WTC11 (cell line): ENCODE measurements at regions not wholly inside any gene's neighbourhood (a gene's known extent, or its start where the extent isn't known, plus 50 kb on each side); places are given as distances from the start of the nearest gene placed in this dataset.

Source experiments
- ATAC-seq: fragments of 200-7000 bp; cut with Tn5 transposase; 2 replicates; pipeline ENCODE4 v1.10.0; 2021; ENCODE audit warnings: mild to moderate bottlenecking, moderate library complexity
- CTCF ChIA-PET: fragments of 300-600 bp; sonication (Branson Sonifier 250); formaldehyde crosslinking; loops from one replicate; lab custom pipeline; 2021; ENCODE audit warnings: antibody characterized with exemption; lab: Charles Lee
- POLR2A ChIA-PET: fragments of 350-600 bp; sonication (Branson Sonifier 250); formaldehyde crosslinking; loops from one replicate; lab custom pipeline; 2021; ENCODE audit warnings: antibody characterized with exemption; lab: Charles Lee
- DNase-seq: peaks from one replicate; pipeline ENCODE4 v3.0.0; 2021; ENCODE audit warnings: low spot score
- H3K27ac Mint-ChIP-seq: 2 replicates; pipeline ENCODE4 v1.8.0; 2021; ENCODE audit warnings: mixed read lengths
- H3K27me3 Mint-ChIP-seq: 2 replicates; pipeline ENCODE4 v1.8.0; 2021; ENCODE audit warnings: low read depth, mild to moderate bottlenecking, moderate library complexity, mixed read lengths
- H3K36me3 Mint-ChIP-seq: 2 replicates; pipeline ENCODE4 v1.8.0; 2021; ENCODE audit warnings: mixed read lengths
- H3K4me1 Mint-ChIP-seq: 2 replicates; pipeline ENCODE4 v1.8.0; 2022; ENCODE audit warnings: mixed read lengths
- H3K4me3 Mint-ChIP-seq: 2 replicates; pipeline ENCODE4 v1.8.0; 2021; ENCODE audit warnings: mild to moderate bottlenecking, moderate library complexity, mixed read lengths
- H3K9me3 Mint-ChIP-seq: 2 replicates; pipeline ENCODE4 v1.8.0; 2021; ENCODE audit warnings: mixed read lengths
- CREB1 ChIP-seq: sonication (generic); formaldehyde crosslinking; IDR thresholded peaks from 2 replicates; pipeline ENCODE4 v1.8.0; 2023; ENCODE audit warnings: mild to moderate bottlenecking, missing genetic modification reagents
- CREM ChIP-seq: sonication (generic); formaldehyde crosslinking; IDR thresholded peaks from 2 replicates; pipeline ENCODE4 v1.8.1; 2022; ENCODE audit warnings: mild to moderate bottlenecking, missing genetic modification reagents, moderate library complexity
- ESRRA ChIP-seq: sonication (generic); formaldehyde crosslinking; IDR thresholded peaks from 2 replicates; pipeline ENCODE4 v1.8.1; 2022; ENCODE audit warnings: mild to moderate bottlenecking, missing genetic modification reagents, borderline replicate concordance
- ETV6 ChIP-seq: sonication (generic); formaldehyde crosslinking; IDR thresholded peaks from 2 replicates; pipeline ENCODE4 v1.8.1; 2022; ENCODE audit warnings: mild to moderate bottlenecking, missing genetic modification reagents
- FOXJ3 ChIP-seq: sonication (generic); formaldehyde crosslinking; IDR thresholded peaks from 2 replicates; pipeline ENCODE4 v1.9.0; 2021; ENCODE audit warnings: missing genetic modification reagents, mild to moderate bottlenecking, borderline replicate concordance
- FOXK1 ChIP-seq: sonication (generic); formaldehyde crosslinking; IDR thresholded peaks from 2 replicates; pipeline ENCODE4 v1.8.0; 2022; ENCODE audit warnings: mild to moderate bottlenecking, moderate library complexity, missing genetic modification reagents
- FOXP1 ChIP-seq: sonication (generic); formaldehyde crosslinking; IDR thresholded peaks from 2 replicates; pipeline ENCODE4 v1.8.0; 2022; ENCODE audit warnings: missing genetic modification reagents, mild to moderate bottlenecking, moderate library complexity, borderline replicate concordance
- JAZF1 ChIP-seq: fragments of 250-450 bp; sonication (Bioruptor Pico); IDR thresholded peaks from 2 replicates; pipeline ENCODE4 v1.9.0; 2021; ENCODE audit warnings: moderate library complexity, mild to moderate bottlenecking, inconsistent platforms
- KAT7 ChIP-seq: sonication (generic); formaldehyde crosslinking; IDR thresholded peaks from 2 replicates; pipeline ENCODE4 v1.8.1; 2023; ENCODE audit warnings: missing genetic modification reagents, mild to moderate bottlenecking, borderline replicate concordance
- NR1H2 ChIP-seq: sonication (generic); formaldehyde crosslinking; IDR thresholded peaks from 2 replicates; pipeline ENCODE4 v1.9.0; 2021; ENCODE audit warnings: mild to moderate bottlenecking, moderate library complexity, missing genetic modification reagents
- NR3C1 ChIP-seq: sonication (generic); formaldehyde crosslinking; conservative IDR thresholded peaks from 2 replicates; pipeline ENCODE4 v1.8.1; 2023; ENCODE audit warnings: low read depth, mild to moderate bottlenecking, missing genetic modification reagents
- PRRX2 ChIP-seq: fragments of 250-450 bp; sonication (Bioruptor Pico); IDR thresholded peaks from 2 replicates; pipeline ENCODE4 v1.8.0; 2021; ENCODE audit warnings: mild to moderate bottlenecking
- RELA ChIP-seq: sonication (generic); formaldehyde crosslinking; IDR thresholded peaks from 2 replicates; pipeline ENCODE4 v1.8.1; 2022; ENCODE audit warnings: missing genetic modification reagents, mild to moderate bottlenecking, borderline replicate concordance
- SMAD4 ChIP-seq: sonication (generic); formaldehyde crosslinking; IDR thresholded peaks from 2 replicates; pipeline ENCODE4 v1.8.0; 2022; ENCODE audit warnings: mild to moderate bottlenecking, missing genetic modification reagents
- SOX15 ChIP-seq: fragments of 250-450 bp; sonication (Bioruptor Pico); IDR thresholded peaks from 2 replicates; pipeline ENCODE4 v1.9.0; 2021; ENCODE audit warnings: mild to moderate bottlenecking
- TCF7 ChIP-seq: sonication (generic); formaldehyde crosslinking; IDR thresholded peaks from 2 replicates; pipeline ENCODE4 v1.8.0; 2022; ENCODE audit warnings: mild to moderate bottlenecking, low read depth, missing genetic modification reagents, moderate library complexity
- TEAD4 ChIP-seq: sonication (generic); formaldehyde crosslinking; IDR thresholded peaks from 2 replicates; pipeline ENCODE4 v1.8.0; 2022; ENCODE audit warnings: mild to moderate bottlenecking, missing genetic modification reagents
- ZNF138 ChIP-seq: sonication (generic); formaldehyde crosslinking; conservative IDR thresholded peaks from 2 replicates; pipeline ENCODE4 v1.8.1; 2022; ENCODE audit warnings: mild to moderate bottlenecking, moderate library complexity, missing genetic modification reagents
- ZNF219 ChIP-seq: sonication (generic); formaldehyde crosslinking; IDR thresholded peaks from 2 replicates; pipeline ENCODE4 v1.8.0; 2023; ENCODE audit warnings: missing genetic modification reagents, mild to moderate bottlenecking, borderline replicate concordance
- ZNF317 ChIP-seq: sonication (generic); formaldehyde crosslinking; IDR thresholded peaks from 2 replicates; pipeline ENCODE4 v1.8.1; 2023; ENCODE audit warnings: low read depth, mild to moderate bottlenecking, moderate library complexity, missing genetic modification reagents, borderline replicate concordance
- ZNF423 ChIP-seq: fragments of 250-450 bp; sonication (Bioruptor Pico); IDR thresholded peaks from 2 replicates; pipeline ENCODE4 v2.1.2; 2022; ENCODE audit warnings: mild to moderate bottlenecking, moderate library complexity
- TF ChIP-seq, protein P1 (sequence below): sonication (generic); formaldehyde crosslinking; IDR thresholded peaks from 2 replicates; pipeline ENCODE4 v1.8.1; 2023; ENCODE audit warnings: mild to moderate bottlenecking, missing genetic modification reagents, moderate library complexity
- TF ChIP-seq, protein P2 (sequence below): fragments of 250-450 bp; sonication (Bioruptor Pico); IDR thresholded peaks from 2 replicates; pipeline ENCODE4 v1.8.0; 2021; ENCODE audit warnings: mild to moderate bottlenecking
- TF ChIP-seq, protein P3 (sequence below): sonication (generic); formaldehyde crosslinking; IDR thresholded peaks from 2 replicates; pipeline ENCODE4 v1.8.0; 2023; ENCODE audit warnings: missing genetic modification reagents
- TF ChIP-seq, protein P4 (sequence below): sonication (generic); formaldehyde crosslinking; IDR thresholded peaks from 2 replicates; pipeline ENCODE4 v1.8.0; 2023; ENCODE audit warnings: mild to moderate bottlenecking, missing genetic modification reagents
- TF ChIP-seq, protein P5 (sequence below): sonication (generic); formaldehyde crosslinking; conservative IDR thresholded peaks from 2 replicates; pipeline ENCODE4 v1.8.1; 2022; ENCODE audit warnings: mild to moderate bottlenecking, missing genetic modification reagents
- TF ChIP-seq, protein P6 (sequence below): sonication (generic); formaldehyde crosslinking; IDR thresholded peaks from 2 replicates; pipeline ENCODE4 v1.8.1; 2022; ENCODE audit warnings: low read depth, mild to moderate bottlenecking, moderate library complexity, missing genetic modification reagents, borderline replicate concordance
- TF ChIP-seq, protein P7 (sequence below): fragments of 250-450 bp; sonication (Bioruptor Pico); IDR thresholded peaks from 2 replicates; pipeline ENCODE4 v1.9.0; 2021; ENCODE audit warnings: mild to moderate bottlenecking

DNA sequence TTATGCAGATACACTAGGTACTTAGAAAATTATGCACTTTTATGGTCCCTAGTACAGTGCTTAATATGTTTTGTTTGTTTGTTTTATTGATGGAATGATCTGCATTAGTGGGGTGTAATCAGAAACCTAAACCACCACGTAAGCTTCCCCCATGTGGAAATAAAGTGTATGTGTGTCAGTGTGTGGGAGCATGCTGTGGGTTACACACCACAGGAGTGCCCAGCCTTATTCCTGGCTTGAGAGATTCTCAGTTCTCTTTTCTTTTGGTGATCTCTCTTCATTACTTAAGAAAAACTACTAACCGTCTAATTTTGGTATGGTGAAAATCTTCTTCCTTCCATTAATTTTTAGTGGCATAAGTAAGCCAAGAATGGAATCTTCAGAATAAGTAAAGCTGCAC, 398.6 kb downstream of the DCDC2C start:
- Mint-ChIP-seq H3K4me1 (no peaks in the 10 kb centered on the region), H3K27ac (no peak overlapping the region), H3K36me3 (peaks cover 74% of the 10 kb centered on the region), H3K9me3 (peaks cover 86% of the 10 kb centered on the region), H3K4me3 (no peak overlapping the region), H3K27me3 (peaks cover 5% of the 10 kb centered on the region)
- DNase-seq = no peak
- TF ChIP-seq, protein P1, sequence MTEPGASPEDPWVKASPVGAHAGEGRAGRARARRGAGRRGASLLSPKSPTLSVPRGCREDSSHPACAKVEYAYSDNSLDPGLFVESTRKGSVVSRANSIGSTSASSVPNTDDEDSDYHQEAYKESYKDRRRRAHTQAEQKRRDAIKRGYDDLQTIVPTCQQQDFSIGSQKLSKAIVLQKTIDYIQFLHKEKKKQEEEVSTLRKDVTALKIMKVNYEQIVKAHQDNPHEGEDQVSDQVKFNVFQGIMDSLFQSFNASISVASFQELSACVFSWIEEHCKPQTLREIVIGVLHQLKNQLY = no peak
- no peak for TF ChIP-seq FOXP1
- TF ChIP-seq, protein P2, sequence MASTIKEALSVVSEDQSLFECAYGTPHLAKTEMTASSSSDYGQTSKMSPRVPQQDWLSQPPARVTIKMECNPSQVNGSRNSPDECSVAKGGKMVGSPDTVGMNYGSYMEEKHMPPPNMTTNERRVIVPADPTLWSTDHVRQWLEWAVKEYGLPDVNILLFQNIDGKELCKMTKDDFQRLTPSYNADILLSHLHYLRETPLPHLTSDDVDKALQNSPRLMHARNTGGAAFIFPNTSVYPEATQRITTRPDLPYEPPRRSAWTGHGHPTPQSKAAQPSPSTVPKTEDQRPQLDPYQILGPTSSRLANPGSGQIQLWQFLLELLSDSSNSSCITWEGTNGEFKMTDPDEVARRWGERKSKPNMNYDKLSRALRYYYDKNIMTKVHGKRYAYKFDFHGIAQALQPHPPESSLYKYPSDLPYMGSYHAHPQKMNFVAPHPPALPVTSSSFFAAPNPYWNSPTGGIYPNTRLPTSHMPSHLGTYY (CRISPR knock-in tag) = no peak
- TF ChIP-seq NR3C1 (CRISPR knock-in tag) = no peak
- TF ChIP-seq, protein P3, sequence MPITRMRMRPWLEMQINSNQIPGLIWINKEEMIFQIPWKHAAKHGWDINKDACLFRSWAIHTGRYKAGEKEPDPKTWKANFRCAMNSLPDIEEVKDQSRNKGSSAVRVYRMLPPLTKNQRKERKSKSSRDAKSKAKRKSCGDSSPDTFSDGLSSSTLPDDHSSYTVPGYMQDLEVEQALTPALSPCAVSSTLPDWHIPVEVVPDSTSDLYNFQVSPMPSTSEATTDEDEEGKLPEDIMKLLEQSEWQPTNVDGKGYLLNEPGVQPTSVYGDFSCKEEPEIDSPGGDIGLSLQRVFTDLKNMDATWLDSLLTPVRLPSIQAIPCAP (CRISPR knock-in tag) = no peak
- TF ChIP-seq CREB1 (CRISPR knock-in tag) = no peak
- no peak for TF ChIP-seq FOXJ3 (CRISPR knock-in tag)
- TF ChIP-seq RELA (CRISPR knock-in tag) = no peak
- no peak for TF ChIP-seq ETV6 (CRISPR knock-in tag)
- no peak for TF ChIP-seq ZNF138 (CRISPR knock-in tag)
- TF ChIP-seq, protein P4, sequence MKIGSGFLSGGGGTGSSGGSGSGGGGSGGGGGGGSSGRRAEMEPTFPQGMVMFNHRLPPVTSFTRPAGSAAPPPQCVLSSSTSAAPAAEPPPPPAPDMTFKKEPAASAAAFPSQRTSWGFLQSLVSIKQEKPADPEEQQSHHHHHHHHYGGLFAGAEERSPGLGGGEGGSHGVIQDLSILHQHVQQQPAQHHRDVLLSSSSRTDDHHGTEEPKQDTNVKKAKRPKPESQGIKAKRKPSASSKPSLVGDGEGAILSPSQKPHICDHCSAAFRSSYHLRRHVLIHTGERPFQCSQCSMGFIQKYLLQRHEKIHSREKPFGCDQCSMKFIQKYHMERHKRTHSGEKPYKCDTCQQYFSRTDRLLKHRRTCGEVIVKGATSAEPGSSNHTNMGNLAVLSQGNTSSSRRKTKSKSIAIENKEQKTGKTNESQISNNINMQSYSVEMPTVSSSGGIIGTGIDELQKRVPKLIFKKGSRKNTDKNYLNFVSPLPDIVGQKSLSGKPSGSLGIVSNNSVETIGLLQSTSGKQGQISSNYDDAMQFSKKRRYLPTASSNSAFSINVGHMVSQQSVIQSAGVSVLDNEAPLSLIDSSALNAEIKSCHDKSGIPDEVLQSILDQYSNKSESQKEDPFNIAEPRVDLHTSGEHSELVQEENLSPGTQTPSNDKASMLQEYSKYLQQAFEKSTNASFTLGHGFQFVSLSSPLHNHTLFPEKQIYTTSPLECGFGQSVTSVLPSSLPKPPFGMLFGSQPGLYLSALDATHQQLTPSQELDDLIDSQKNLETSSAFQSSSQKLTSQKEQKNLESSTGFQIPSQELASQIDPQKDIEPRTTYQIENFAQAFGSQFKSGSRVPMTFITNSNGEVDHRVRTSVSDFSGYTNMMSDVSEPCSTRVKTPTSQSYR (CRISPR knock-in tag) = no peak
- no peak for TF ChIP-seq CREM (CRISPR knock-in tag)
- no peak for TF ChIP-seq TCF7 (CRISPR knock-in tag)
- TF ChIP-seq, protein P5, sequence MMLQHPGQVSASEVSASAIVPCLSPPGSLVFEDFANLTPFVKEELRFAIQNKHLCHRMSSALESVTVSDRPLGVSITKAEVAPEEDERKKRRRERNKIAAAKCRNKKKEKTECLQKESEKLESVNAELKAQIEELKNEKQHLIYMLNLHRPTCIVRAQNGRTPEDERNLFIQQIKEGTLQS (CRISPR knock-in tag) = no peak
- no peak for TF ChIP-seq KAT7 (CRISPR knock-in tag)
- TF ChIP-seq FOXK1 (CRISPR knock-in tag) = no peak
- TF ChIP-seq, protein P6, sequence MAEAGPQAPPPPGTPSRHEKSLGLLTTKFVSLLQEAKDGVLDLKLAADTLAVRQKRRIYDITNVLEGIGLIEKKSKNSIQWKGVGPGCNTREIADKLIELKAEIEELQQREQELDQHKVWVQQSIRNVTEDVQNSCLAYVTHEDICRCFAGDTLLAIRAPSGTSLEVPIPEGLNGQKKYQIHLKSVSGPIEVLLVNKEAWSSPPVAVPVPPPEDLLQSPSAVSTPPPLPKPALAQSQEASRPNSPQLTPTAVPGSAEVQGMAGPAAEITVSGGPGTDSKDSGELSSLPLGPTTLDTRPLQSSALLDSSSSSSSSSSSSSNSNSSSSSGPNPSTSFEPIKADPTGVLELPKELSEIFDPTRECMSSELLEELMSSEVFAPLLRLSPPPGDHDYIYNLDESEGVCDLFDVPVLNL (CRISPR knock-in tag) = no peak
- TF ChIP-seq ZNF219 = no peak
- no peak for TF ChIP-seq SOX15
- TF ChIP-seq TEAD4 (CRISPR knock-in tag) = no peak
- ATAC-seq = no peak
- POLR2A ChIA-PET = no interaction called here
- CTCF ChIA-PET = no interaction called here

DNA sequence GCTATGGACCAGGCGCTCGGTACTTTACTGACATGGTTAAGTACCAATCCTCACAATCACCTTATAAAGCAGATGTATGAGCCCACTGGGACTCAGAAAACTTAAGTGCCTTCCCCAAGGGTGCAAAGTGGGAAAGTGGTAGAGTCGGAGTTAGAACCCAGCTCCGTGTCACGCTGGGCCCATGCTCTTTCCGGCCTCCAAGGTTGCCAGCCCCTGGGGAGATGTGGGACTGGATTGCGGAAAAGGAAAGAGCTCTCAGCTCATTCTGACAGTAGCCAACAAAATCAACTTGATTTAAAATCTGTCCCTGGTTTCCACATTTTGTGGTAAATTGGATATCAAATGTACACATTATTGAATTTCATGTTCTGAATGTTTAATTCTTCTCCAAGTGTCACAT, 403.8 kb downstream of the DCDC2C start:
- Mint-ChIP-seq H3K36me3 (peaks cover 48% of the 10 kb centered on the region), H3K27ac (no peak overlapping the region), H3K9me3 (peaks cover 54% of the 10 kb centered on the region), H3K4me1 (no peaks in the 10 kb centered on the region), H3K27me3 (peaks cover 6% of the 10 kb centered on the region; the same call in 1 of the 2 replicates), H3K4me3 (no peak overlapping the region)
- no peak for DNase-seq
- POLR2A ChIA-PET = no interaction called here
- ATAC-seq = no peak
- CTCF ChIA-PET = no interaction called here
- TF ChIP-seq, protein P7, sequence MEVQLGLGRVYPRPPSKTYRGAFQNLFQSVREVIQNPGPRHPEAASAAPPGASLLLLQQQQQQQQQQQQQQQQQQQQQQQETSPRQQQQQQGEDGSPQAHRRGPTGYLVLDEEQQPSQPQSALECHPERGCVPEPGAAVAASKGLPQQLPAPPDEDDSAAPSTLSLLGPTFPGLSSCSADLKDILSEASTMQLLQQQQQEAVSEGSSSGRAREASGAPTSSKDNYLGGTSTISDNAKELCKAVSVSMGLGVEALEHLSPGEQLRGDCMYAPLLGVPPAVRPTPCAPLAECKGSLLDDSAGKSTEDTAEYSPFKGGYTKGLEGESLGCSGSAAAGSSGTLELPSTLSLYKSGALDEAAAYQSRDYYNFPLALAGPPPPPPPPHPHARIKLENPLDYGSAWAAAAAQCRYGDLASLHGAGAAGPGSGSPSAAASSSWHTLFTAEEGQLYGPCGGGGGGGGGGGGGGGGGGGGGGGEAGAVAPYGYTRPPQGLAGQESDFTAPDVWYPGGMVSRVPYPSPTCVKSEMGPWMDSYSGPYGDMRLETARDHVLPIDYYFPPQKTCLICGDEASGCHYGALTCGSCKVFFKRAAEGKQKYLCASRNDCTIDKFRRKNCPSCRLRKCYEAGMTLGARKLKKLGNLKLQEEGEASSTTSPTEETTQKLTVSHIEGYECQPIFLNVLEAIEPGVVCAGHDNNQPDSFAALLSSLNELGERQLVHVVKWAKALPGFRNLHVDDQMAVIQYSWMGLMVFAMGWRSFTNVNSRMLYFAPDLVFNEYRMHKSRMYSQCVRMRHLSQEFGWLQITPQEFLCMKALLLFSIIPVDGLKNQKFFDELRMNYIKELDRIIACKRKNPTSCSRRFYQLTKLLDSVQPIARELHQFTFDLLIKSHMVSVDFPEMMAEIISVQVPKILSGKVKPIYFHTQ (CRISPR knock-in tag) = no peak
- TF ChIP-seq ZNF423 (CRISPR knock-in tag) (no peak), SMAD4 (CRISPR knock-in tag) (no peak), KAT7 (CRISPR knock-in tag) (no peak), JAZF1 (CRISPR knock-in tag) (no peak), PRRX2 (no peak), ESRRA (CRISPR knock-in tag) (no peak), NR1H2 (CRISPR knock-in tag) (no peak), ZNF317 (CRISPR knock-in tag) (no peak)
